T-cell (primary cell): ENCODE measurements at regions not wholly inside any gene's neighbourhood (a gene's known extent, or its start where the extent isn't known, plus 50 kb on each side); places are given as distances from the start of the nearest gene placed in this dataset.
"Not testable (repeated sequence)": the region's sequence is repeated elsewhere in the genome, so short reads cannot be mapped to it uniquely, and the experiment has no call there.

Experiments used
- ATAC-seq, 4 experiments: fragments of 200-7000 bp in 3 of 4; fragments of 150-1000 bp in 1 of 4; cut with Tn5 transposase; replicated peaks in 1 of 4; 1 replicate in 3 of 4; 2 replicates in 1 of 4; pipeline ENCODE4 v1.10.0; 2021; ENCODE audit warnings: moderate library complexity in 3 of 4, mild to moderate bottlenecking in 2 of 4, moderate number of reproducible peaks in 1 of 4
- CTCF ChIA-PET, 2 donors: fragments of 300-600 bp; sonication (Branson Sonifier 250); formaldehyde crosslinking; loops; one replicate each; lab custom pipeline; 2022; ENCODE audit warnings: antibody characterized with exemption in 2 of 2; lab: Charles Lee
- POLR2A ChIA-PET, 2 donors: fragments of 300-600 bp; sonication (Branson Sonifier 250); formaldehyde crosslinking; loops; one replicate each; lab custom pipeline; 2022; ENCODE audit warnings: antibody characterized with exemption in 2 of 2; lab: Charles Lee
- DNase-seq, 35 experiments: peaks; one replicate each; pipeline versions ENCODE4 v3.0.0 to v3.0.0-alpha.2; 2013 to 2023
- H3K27ac ChIP-seq: one replicate; pipeline ENCODE4 v1.5.1; 2013; ENCODE audit warnings: low read length
- H3K27me3 ChIP-seq, 2 experiments: replicated peaks in 1 of 2; 1 replicate in 1 of 2; 2 replicates in 1 of 2; pipeline versions ENCODE4 v1.6.1 to v1.7.0; 2013; ENCODE audit warnings: low read length in 1 of 2, mixed read lengths in 1 of 2; ENCODE audit not compliant: control insufficient read depth in 2 of 2, insufficient read depth in 2 of 2; ENCODE audit errors: extremely low read depth in 1 of 2
- H3K36me3 ChIP-seq, 2 donors: 1 replicate in 1 of 2; 2 replicates in 1 of 2; pipeline versions ENCODE4 v1.6.1 to v1.7.0; 2013; ENCODE audit warnings: low read length in 1 of 2; ENCODE audit not compliant: control insufficient read depth in 2 of 2, insufficient read depth in 1 of 2; ENCODE audit errors: extremely low read depth in 1 of 2
- H3K4me1 ChIP-seq, 2 experiments: 1 replicate in 1 of 2; 2 replicates in 1 of 2; pipeline versions ENCODE4 v1.6.1 to v1.7.0; 2013; ENCODE audit warnings: low read length in 2 of 2, mixed read lengths in 1 of 2; ENCODE audit not compliant: insufficient read depth in 2 of 2, control insufficient read depth in 1 of 2; ENCODE audit errors: extremely low read depth in 1 of 2
- H3K4me3 ChIP-seq, 2 donors: 1 replicate in 1 of 2; 2 replicates in 1 of 2; pipeline versions ENCODE4 v1.5.1 to v1.7.0; 2013; ENCODE audit warnings: mild to moderate bottlenecking in 2 of 2, low read length in 1 of 2, moderate library complexity in 1 of 2; ENCODE audit not compliant: control insufficient read depth in 1 of 2; ENCODE audit errors: extremely low read depth in 1 of 2
- H3K9me3 ChIP-seq: 2 replicates; pipeline ENCODE4 v1.7.0; 2013
- H3K27ac Mint-ChIP-seq, 2 donors: one replicate each; pipeline ENCODE4 v1.8.0; 2020 to 2021; ENCODE audit warnings: mild to moderate bottlenecking in 2 of 2, mixed read lengths in 2 of 2
- H3K27me3 Mint-ChIP-seq, 2 donors: one replicate each; pipeline ENCODE4 v1.8.0; 2021 to 2022; ENCODE audit warnings: mixed read lengths in 2 of 2
- H3K36me3 Mint-ChIP-seq: one replicate; pipeline ENCODE4 v1.8.0; 2021; ENCODE audit warnings: mixed read lengths
- H3K4me1 Mint-ChIP-seq, 3 donors: one replicate each; pipeline ENCODE4 v1.8.0; 2020 to 2022; ENCODE audit warnings: mixed read lengths in 3 of 3, mild to moderate bottlenecking in 1 of 3
- H3K4me3 Mint-ChIP-seq, 3 donors: one replicate each; pipeline ENCODE4 v1.8.0; 2020 to 2022; ENCODE audit warnings: mild to moderate bottlenecking in 3 of 3, mixed read lengths in 3 of 3, moderate library complexity in 3 of 3
- H3K9me3 Mint-ChIP-seq, 3 donors: one replicate each; pipeline ENCODE4 v1.8.0; 2020 to 2022; ENCODE audit warnings: mixed read lengths in 3 of 3
- WGBS: methylation state at CpG from one replicate; pipeline ENCODE4 v1.1.5; 2013; ENCODE audit warnings: missing lambda C conversion rate; ENCODE audit not compliant: insufficient coverage; 5-methylcytosine and 5-hydroxymethylcytosine counted together

DNA sequence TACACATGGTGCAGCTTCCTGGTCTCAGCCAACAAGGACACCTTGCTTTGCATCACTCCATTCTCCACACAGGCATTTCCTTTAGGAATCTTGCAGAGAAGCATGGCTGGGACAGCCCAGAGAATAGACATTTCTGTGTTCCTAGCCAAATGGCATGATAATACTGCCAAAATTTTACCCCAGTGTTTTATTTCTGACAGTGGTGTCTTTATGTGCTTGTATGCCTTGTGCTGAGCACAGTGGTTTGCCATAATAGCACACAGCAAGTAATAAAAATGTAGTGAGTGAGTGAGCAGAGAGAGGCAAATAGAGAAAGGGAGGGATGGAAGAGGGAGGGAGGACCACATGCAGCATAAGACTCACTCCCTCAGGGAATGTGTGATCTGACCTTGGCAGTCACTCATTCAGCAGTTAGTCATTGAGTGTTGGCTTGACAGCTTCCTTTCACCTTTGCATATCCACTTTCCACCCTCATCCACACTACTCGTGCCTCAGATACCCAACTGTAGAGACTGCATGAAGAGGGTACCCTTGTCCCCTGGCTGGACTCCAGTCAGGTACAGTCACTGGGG is 212.8 kb upstream of the CCDC196 start:
- Mint-ChIP-seq H3K27me3 (peaks cover 5 to 20% of the 10 kb centered on the region in 2 donors), H3K4me3 (no peak overlapping the region), H3K4me1 (no peaks in the 10 kb centered on the region), H3K27ac (no peak overlapping the region), H3K9me3 (no peaks in the 10 kb centered on the region), H3K36me3 (peaks cover 4% of the 10 kb centered on the region)
- Histone ChIP-seq H3K9me3 (no peaks in the 10 kb centered on the region), H3K36me3 (no peaks in the 10 kb centered on the region), H3K27me3 (no peaks in the 10 kb centered on the region), H3K4me1 (no peaks in the 10 kb centered on the region), H3K4me3 (no peak overlapping the region), H3K27ac (no peak overlapping the region)
- POLR2A ChIA-PET, result no interaction called here
- no peak for DNase-seq
- no peak for ATAC-seq
- WGBS, result no CpG with 5 or more reads among the region's 1 CpG
- CTCF ChIA-PET, result no interaction called here

DNA sequence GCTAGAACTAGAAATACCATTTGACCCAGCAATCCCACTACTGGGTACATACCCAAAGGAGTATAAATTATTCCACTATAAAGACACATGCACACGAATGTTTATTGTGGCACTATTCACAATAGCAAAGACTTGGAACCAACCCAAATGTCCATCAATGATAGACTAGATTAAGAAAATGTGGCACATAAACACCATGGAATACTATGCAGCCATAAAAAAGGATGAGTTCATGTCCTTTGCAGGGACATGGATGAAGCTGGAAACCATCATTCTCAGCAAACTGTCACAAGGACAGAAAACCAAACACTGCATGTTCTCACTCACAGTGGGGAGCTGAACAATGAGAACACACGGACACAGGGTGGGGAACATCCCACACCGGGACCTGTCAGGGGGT is 207.8 kb upstream of the CCDC196 start:
- H3K9me3 ChIP-seq, DNase-seq, CTCF ChIA-PET, H3K4me3 Mint-ChIP-seq, H3K4me3 ChIP-seq, H3K4me1 Mint-ChIP-seq, ATAC-seq, H3K27me3 ChIP-seq, H3K36me3 ChIP-seq, H3K27me3 Mint-ChIP-seq, H3K27ac Mint-ChIP-seq, POLR2A ChIA-PET, H3K4me1 ChIP-seq, H3K27ac ChIP-seq: not testable (repeated sequence)
- Mint-ChIP-seq H3K9me3 (peaks cover 7 to 16% (median 8%) of the 10 kb centered on the region in 3 donors), H3K36me3 (peaks cover 17% of the 10 kb centered on the region)
- no CpG with 5 or more reads among the region's 3 CpGs for WGBS

DNA sequence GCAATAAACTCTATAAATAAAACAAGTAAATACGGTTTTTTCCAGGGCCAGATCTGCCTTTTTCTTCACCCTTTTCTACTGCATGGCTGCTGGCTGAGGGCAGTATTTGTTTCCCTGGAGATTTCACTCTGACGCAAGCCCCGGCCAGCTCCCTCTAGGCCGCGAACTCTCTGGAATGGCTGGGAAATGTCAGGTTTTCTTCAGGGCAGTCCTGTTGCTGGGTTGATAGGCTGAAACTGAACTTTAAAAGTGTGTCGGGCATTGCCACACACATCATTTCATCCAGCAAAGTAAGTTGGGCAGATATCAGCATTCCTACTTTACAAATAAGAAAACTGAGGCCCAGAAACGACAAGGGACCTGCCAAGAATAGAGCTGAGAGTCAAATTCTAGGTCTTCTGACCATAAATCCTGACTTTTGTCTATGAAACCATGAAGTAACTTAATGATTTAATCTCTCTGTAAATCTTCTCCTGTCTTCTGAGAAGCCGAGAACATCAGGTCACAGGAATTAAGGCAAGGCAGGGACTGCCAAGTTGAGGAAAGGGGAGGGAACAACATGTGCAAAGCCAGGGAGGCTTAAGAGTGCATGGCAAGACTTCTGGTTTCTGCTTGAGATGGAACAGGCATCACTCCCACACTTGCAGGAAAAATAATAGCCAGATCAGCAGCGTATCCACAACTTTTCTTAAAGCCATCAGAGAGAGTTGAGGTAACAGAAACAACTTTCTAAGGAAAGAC is 205.0 kb upstream of the CCDC196 start:
- Mint-ChIP-seq H3K4me3 (no peak overlapping the region), H3K36me3 (peaks cover 15% of the 10 kb centered on the region), H3K4me1 (no peaks in the 10 kb centered on the region), H3K9me3 (peaks cover 7 to 16% (median 8%) of the 10 kb centered on the region in 3 donors), H3K27ac (no peak overlapping the region), H3K27me3 (peaks cover 4 to 6% of the 10 kb centered on the region in 2 donors)
- ChIA-PET CTCF (no interaction called here), POLR2A (no interaction called here)
- Histone ChIP-seq H3K36me3 (no peaks in the 10 kb centered on the region), H3K27ac (no peak overlapping the region), H3K4me3 (no peak overlapping the region), H3K27me3 (no peaks in the 10 kb centered on the region), H3K9me3 (no peaks in the 10 kb centered on the region), H3K4me1 (no peaks in the 10 kb centered on the region)
- DNase-seq, result no peak
- no peak for ATAC-seq
- 93% methylated on average over 3 of the region's 9 CpGs for WGBS

DNA sequence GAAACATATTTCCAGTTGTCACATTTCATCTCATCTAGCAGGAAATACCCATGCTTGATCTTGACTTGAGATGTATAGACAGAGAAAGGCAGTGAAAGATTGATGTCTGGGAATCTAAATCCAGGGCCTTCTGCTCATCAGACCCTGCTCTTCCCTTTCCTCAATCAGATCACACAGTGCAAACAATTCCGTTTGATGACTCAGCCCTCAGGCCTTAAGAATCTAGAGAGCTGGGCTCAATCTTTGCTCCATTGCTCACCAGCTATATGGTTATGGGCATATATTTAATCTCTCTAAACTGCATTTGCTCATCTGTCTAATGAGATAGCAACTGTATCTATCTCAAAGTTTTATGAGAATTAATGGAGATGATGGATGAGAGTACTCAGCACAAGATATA is 201.8 kb upstream of the CCDC196 start:
- DNase-seq (no peak), ATAC-seq (no peak)
- no peaks in the 10 kb centered on the region for H3K27me3 ChIP-seq
- no peak overlapping the region for H3K27ac ChIP-seq
- H3K9me3 Mint-ChIP-seq, result peaks cover 4 to 18% (median 4%) of the 10 kb centered on the region in 3 donors
- peaks cover 10% of the 10 kb centered on the region for H3K36me3 Mint-ChIP-seq
- H3K4me1 ChIP-seq, result no peaks in the 10 kb centered on the region
- no CpG with 5 or more reads among the region's 1 CpG for WGBS
- no peaks in the 10 kb centered on the region for H3K9me3 ChIP-seq
- H3K4me1 Mint-ChIP-seq, result no peaks in the 10 kb centered on the region
- ChIA-PET POLR2A (no interaction called here), CTCF (no interaction called here)
- H3K36me3 ChIP-seq, result no peaks in the 10 kb centered on the region
- H3K27ac Mint-ChIP-seq, result no peak overlapping the region
- no peak overlapping the region for H3K4me3 Mint-ChIP-seq
- H3K4me3 ChIP-seq, result no peak overlapping the region
- H3K27me3 Mint-ChIP-seq, result no peaks in the 10 kb centered on the region

DNA sequence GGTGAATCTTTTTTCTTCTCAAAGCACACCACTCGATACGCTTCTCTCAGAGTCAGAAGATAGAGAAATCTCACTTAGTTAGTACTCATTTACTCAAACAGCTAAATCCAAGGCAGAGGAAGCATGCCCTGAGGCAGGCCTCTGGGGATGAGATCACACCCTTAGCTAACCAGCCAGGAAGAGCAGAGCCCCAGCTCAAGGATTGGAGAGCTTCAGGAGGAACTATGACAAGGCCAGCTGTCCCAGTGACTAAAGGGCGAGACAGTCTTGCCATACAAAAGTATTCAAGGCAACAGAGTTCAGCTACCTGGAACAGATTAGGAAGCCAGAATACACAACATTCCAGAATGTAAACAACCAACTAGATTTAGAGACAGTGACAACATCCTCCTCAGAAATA is 197.7 kb upstream of the CCDC196 start:
- Histone ChIP-seq H3K9me3 (no peaks in the 10 kb centered on the region), H3K27ac (no peak overlapping the region), H3K4me1 (no peaks in the 10 kb centered on the region), H3K4me3 (no peak overlapping the region), H3K27me3 (no peaks in the 10 kb centered on the region), H3K36me3 (no peaks in the 10 kb centered on the region)
- DNase-seq, result no peak
- ChIA-PET CTCF (no interaction called here), POLR2A (no interaction called here)
- no peak for ATAC-seq
- Mint-ChIP-seq H3K4me3 (no peak overlapping the region), H3K4me1 (peaks cover 0 to under 1% (median 0%) of the 10 kb centered on the region in 3 donors), H3K36me3 (peaks cover 4% of the 10 kb centered on the region), H3K9me3 (peaks cover 2 to 9% (median 3%) of the 10 kb centered on the region in 3 donors), H3K27ac (no peak overlapping the region), H3K27me3 (peaks cover 0 to 2% of the 10 kb centered on the region in 2 donors)
- 71% methylated on average over 1 of the region's 3 CpGs for WGBS

DNA sequence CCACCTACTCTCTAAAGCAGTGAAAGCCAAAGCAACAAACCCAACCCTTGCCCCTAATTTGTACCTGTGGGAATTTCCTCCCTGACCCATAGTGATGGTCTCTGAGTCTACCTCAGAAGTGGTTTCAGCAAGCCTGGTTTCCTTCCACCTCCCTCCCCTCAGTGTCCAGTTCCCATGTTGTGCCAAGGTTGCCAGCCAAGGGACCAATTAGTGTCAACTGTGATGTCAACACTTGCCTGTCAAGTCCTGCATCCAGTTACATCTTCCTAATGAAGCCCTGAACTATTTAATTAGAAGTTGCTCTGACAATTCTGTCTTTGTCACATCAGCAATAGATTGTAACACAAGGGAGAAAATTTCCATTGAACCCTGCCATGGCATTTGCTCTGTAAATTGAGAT is 194.4 kb upstream of the CCDC196 start:
- Mint-ChIP-seq H3K4me3 (no peak overlapping the region), H3K36me3 (peaks cover 8% of the 10 kb centered on the region), H3K27me3 (peaks cover 2 to 5% of the 10 kb centered on the region in 2 donors), H3K4me1 (peaks cover 0 to 5% (median 0%) of the 10 kb centered on the region in 3 donors), H3K9me3 (peaks cover 2 to 9% (median 3%) of the 10 kb centered on the region in 3 donors), H3K27ac (no peak overlapping the region)
- Histone ChIP-seq H3K27me3 (peaks cover 0 to 8% of the 10 kb centered on the region in 2 experiments), H3K36me3 (no peaks in the 10 kb centered on the region), H3K9me3 (no peaks in the 10 kb centered on the region), H3K27ac (no peak overlapping the region), H3K4me1 (no peaks in the 10 kb centered on the region), H3K4me3 (no peak overlapping the region)
- ATAC-seq (no peak), DNase-seq (no peak)
- ChIA-PET POLR2A (no interaction called here), CTCF (no interaction called here)
